ENCODE measurements at regions not wholly inside any gene's neighbourhood (a gene's known extent, or its start where the extent isn't known, plus 50 kb on each side); places are given as distances from the start of the nearest gene placed in this dataset.
A peak's percentile ranks its signal among the peaks of the same experiment; 100 is the strongest.

DNA sequence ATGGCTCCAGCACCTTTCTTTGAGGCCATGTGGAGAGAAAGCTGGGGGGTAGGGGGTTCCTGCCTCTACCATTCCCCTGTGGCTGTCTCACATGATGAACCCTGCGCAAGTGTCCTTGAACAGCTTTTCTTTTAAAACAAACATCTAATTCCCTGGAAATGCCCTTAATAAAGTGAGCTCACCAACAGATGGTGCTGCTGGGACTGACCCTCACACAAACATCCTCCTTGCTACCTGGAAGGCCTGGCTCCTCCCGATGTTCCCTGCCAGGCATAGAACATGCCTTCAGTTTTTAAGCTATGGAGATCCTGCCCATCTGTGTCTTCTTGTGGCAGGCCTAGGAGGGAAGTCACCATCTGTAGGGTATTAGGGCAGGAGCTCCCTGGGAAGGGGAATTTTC, 60.7 kb upstream of the GATA6 start (continued):
- TF ChIP-seq NKX3-1 (CRISPR knock-in tag; IDR thresholded peaks at IDR 0.05) (no peak), NFE2 (CRISPR knock-in tag; IDR thresholded peaks at IDR 0.05) (no peak), ZNF335 (CRISPR knock-in tag; IDR thresholded peaks at IDR 0.05) (no peak), ZFP36 (IDR thresholded peaks at IDR 0.05; ENCODE audit: borderline replicate concordance, low read depth, low read length, partially characterized antibody) (no peak), KLF13 (CRISPR knock-in tag; IDR thresholded peaks at IDR 0.05) (no peak), BCL6 (CRISPR knock-in tag; IDR thresholded peaks at IDR 0.05) (peak; percentile 82), MEIS1 (CRISPR knock-in tag; IDR thresholded peaks at IDR 0.05; ENCODE audit: borderline replicate concordance) (no peak), ZNF703 (CRISPR knock-in tag; IDR thresholded peaks at IDR 0.05; ENCODE audit: borderline replicate concordance) (no peak), PAWR (CRISPR knock-in tag; IDR thresholded peaks at IDR 0.05; ENCODE audit: borderline replicate concordance) (no peak)

DNA sequence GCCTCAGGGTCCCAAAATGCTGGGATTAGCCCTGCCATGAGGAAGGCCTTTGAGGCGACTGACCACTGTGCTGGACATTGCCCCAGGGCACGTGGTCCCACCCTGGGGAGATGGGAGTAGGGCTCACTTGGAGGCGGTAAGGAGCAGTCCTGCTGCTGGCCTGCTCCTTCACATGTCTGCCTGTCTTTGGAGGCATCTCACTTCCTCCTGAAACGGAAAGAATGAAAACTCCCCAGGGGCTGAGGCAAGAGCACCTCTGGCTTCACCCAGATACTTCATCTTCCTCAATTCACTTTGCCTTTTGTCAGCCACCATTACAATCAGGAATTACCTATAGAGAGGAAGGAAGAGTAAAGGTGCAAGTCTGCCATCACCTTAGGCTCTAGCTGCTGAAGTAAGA, 59.9 kb upstream of the GATA6 start:
- Histone ChIP-seq H3K27ac (ENCODE audit: extremely low read length, insufficient read depth, low read length) (no peak overlapping the region), H2AFZ (ENCODE audit: low read length) (no peak overlapping the region), H3K36me3 (replicated peaks in 1 of 2; ENCODE audit: control insufficient read depth in 1 of 2, insufficient read depth in 2 of 2, low read length in 2 of 2) (no peaks in the 10 kb centered on the region), H3K4me3 (replicated peaks in 1 of 3; ENCODE audit: insufficient read depth in 1 of 3, low read depth in 2 of 3, low read length in 3 of 3) (no peak overlapping the region), H3K27me3 (ENCODE audit: control insufficient read depth in 1 of 2, insufficient read depth in 2 of 2, low read length in 2 of 2) (peaks cover 0 to 5% of the 10 kb centered on the region in 2 experiments; a peak in 1 of 5 replicates), H3K4me1 (ENCODE audit: insufficient read depth, low read length) (peaks cover 25% of the 10 kb centered on the region), H4K20me1 (ENCODE audit: insufficient read depth, low read length) (no peaks in the 10 kb centered on the region), H3K9ac (ENCODE audit: insufficient read depth, low read depth, low read length) (no peak overlapping the region), H3K79me2 (ENCODE audit: insufficient read depth, low read length) (no peaks in the 10 kb centered on the region), H3K9me3 (ENCODE audit: low read length) (no peaks in the 10 kb centered on the region), H3K4me2 (ENCODE audit: low read depth, low read length) (no peak overlapping the region)
- DNase-seq (ENCODE audit: low spot score) (no peak), FAIRE-seq (no peak), ATAC-seq (no peak)
- BruUV-seq (replicated peaks), result no TSS peak
- POLR2A ChIA-PET, result no interaction called here
- intact Hi-C loops (cut with micrococcal nuclease; ENCODE audit: unreplicated experiment) (no loop called here), in situ Hi-C loops (cut with HindIII; ENCODE audit: extremely low pct_ligation_motif_present, low pct_unique_long_range_greater_than_20kb) (no loop called here)
- 38% methylated on average over 2 of the region's 4 CpGs for WGBS (ENCODE audit: low lambda C conversion rate)
- no peak for TF ChIP-seq MBD4 (IDR thresholded peaks at IDR 0.05; ENCODE audit: borderline replicate concordance, low read length)
- no peak for TF ChIP-seq MIER3 (CRISPR knock-in tag; IDR thresholded peaks at IDR 0.05; ENCODE audit: borderline replicate concordance)
- TF ChIP-seq ZNF562 (CRISPR knock-in tag; IDR thresholded peaks at IDR 0.05; ENCODE audit: borderline replicate concordance), result no peak
- CTCF ChIA-PET (ENCODE audit: low intra/inter-chr PET ratio, low total read pairs), result no interaction called here
